Uterus (tissue), 2 donors: ENCODE measurements at regions not wholly inside any gene's neighbourhood (a gene's known extent, or its start where the extent isn't known, plus 50 kb on each side); places are given as distances from the start of the nearest gene placed in this dataset. TPM values are rescaled to one million over a fixed set of nuclear protein-coding genes. Genes with fewer than 3 reads are reported as not detected.

Experiments
- microRNA counts, 2 donors: library from miRNA; unstranded; fragments of <30 nt; microRNA quantifications; one replicate each; lab custom pipeline; 2016 to 2017
- microRNA-seq: library from miRNA; unstranded; fragments of <30 nt; microRNA quantifications from one replicate; pipeline ENCODE4, GENCODE V29; 2016; ENCODE audit warnings: borderline microRNAs expressed, borderline replicate concordance
- small RNA-seq: library from RNA; depleted of rRNA; stranded (forward); fragments of <200 nt; gene quantifications from one replicate; pipeline ENCODE3, GENCODE V24; 2016

MicroRNAs encoded in the stretch of these regions (microRNA counts, 767-probe panel; counts per million panel counts)
- microRNA hsa-miR-325 (lab: Ali Mortazavi, UCI) (0 counts per million in 2 donors), microRNA hsa-miR-384 (lab: Ali Mortazavi, UCI) (0 counts per million in 2 donors)

Small RNAs in the stretch of these regions (microRNA-seq; reads per million reads assigned to microRNA genes)
- gene MIR325: not detected
- not detected for gene MIR384

Small RNAs in the stretch of these regions (small RNA-seq; reads per million reads assigned to genes)
- gene MIR325 (not detected), gene RNA5SP509 (not detected)
